IMR-90 (cell line): ENCODE measurements at regions not wholly inside any gene's neighbourhood (a gene's known extent, or its start where the extent isn't known, plus 50 kb on each side); places are given as distances from the start of the nearest gene placed in this dataset.

Experiments
- ATAC-seq: fragments of 200-7000 bp; cut with Tn5 transposase; 2 replicates; pipeline ENCODE4 v1.9.1; 2020; ENCODE audit warnings: low read depth, mild to moderate bottlenecking, moderate library complexity
- BruUV-seq: library from RNA; stranded (reverse); fragments of 400-500 nt; replicated peaks from 2 replicates; lab custom pipeline; 2021; lab: Mats Ljungman, UMichigan
- CTCF ChIA-PET: fragments of 300-600 bp; formaldehyde crosslinking; extraction: SDS; loops from one replicate; lab custom pipeline; 2021; ENCODE audit warnings: antibody characterized with exemption; lab: Yijun Ruan, JAX
- POLR2A ChIA-PET: fragments of 300-600 bp; sonication (Branson Sonifier 250); formaldehyde crosslinking; loops from one replicate; lab custom pipeline; 2022; ENCODE audit warnings: antibody characterized with exemption; ENCODE audit not compliant: unreplicated experiment; lab: Charles Lee
- DNase-seq: peaks from one replicate; pipeline ENCODE4 v3.0.0; 2013
- H2AFZ ChIP-seq: replicated peaks from 2 replicates; pipeline ENCODE3; 2013; ENCODE audit warnings: low read length, mild to moderate bottlenecking; ENCODE audit not compliant: poor library complexity
- H2AK5ac ChIP-seq: 2 replicates; pipeline ENCODE4 v1.6.1; 2013; ENCODE audit warnings: low read depth, low read length, inconsistent platforms
- H2AK9ac ChIP-seq: replicated peaks from 2 replicates; pipeline ENCODE3; 2013; ENCODE audit warnings: mild to moderate bottlenecking, low read depth, low read length, moderate library complexity; ENCODE audit not compliant: poor library complexity
- H2BK120ac ChIP-seq: 2 replicates; pipeline ENCODE4 v1.6.1; 2013; ENCODE audit warnings: low read depth, low read length, inconsistent platforms
- H2BK15ac ChIP-seq: 3 replicates; pipeline ENCODE4 v1.6.1; 2013; ENCODE audit warnings: low read depth, low read length, inconsistent platforms
- H2BK20ac ChIP-seq: 2 replicates; pipeline ENCODE4 v1.6.1; 2013; ENCODE audit warnings: low read depth, mild to moderate bottlenecking, inconsistent platforms, low read length, moderate library complexity
- H2BK5ac ChIP-seq: 2 replicates; pipeline ENCODE4 v1.6.1; 2013; ENCODE audit warnings: mild to moderate bottlenecking, low read depth, low read length, inconsistent platforms; ENCODE audit not compliant: poor library complexity, severe bottlenecking
- H3K14ac ChIP-seq: replicated peaks from 2 replicates; pipeline ENCODE4 v1.6.1; 2013; ENCODE audit warnings: low read depth, low read length, inconsistent platforms
- H3K18ac ChIP-seq: 2 replicates; pipeline ENCODE4 v1.6.1; 2013; ENCODE audit warnings: low read depth, low read length, control low read depth
- H3K23ac ChIP-seq: 2 replicates; pipeline ENCODE4 v1.6.1; 2013; ENCODE audit warnings: low read depth, low read length, inconsistent platforms
- H3K27ac ChIP-seq: 2 replicates; pipeline ENCODE4 v1.5.1; 2013; ENCODE audit warnings: mild to moderate bottlenecking, control low read depth, low read length; ENCODE audit not compliant: insufficient read depth
- H3K27me3 ChIP-seq: 2 replicates; pipeline ENCODE4 v1.6.1; 2013; ENCODE audit warnings: low read length; ENCODE audit not compliant: control insufficient read depth, insufficient read depth
- H3K36me3 ChIP-seq: 2 replicates; pipeline ENCODE4 v1.6.1; 2013; ENCODE audit warnings: low read length, mixed read lengths; ENCODE audit not compliant: control insufficient read depth, insufficient read depth
- H3K4ac ChIP-seq: 2 replicates; pipeline ENCODE4 v1.6.1; 2013; ENCODE audit warnings: low read depth, low read length, inconsistent platforms
- H3K4me1 ChIP-seq: 2 replicates; pipeline ENCODE4 v1.6.1; 2013; ENCODE audit warnings: low read length, mixed read lengths; ENCODE audit not compliant: control insufficient read depth, insufficient read depth
- H3K4me2 ChIP-seq: 2 replicates; pipeline ENCODE4 v1.6.1; 2013; ENCODE audit warnings: low read depth, mild to moderate bottlenecking, control low read depth, low read length, moderate library complexity
- H3K4me3 ChIP-seq: 2 replicates; pipeline ENCODE4 v1.5.1; 2013; ENCODE audit warnings: low read depth, mild to moderate bottlenecking, control low read depth, low read length, moderate library complexity; ENCODE audit not compliant: insufficient read depth
- H3K56ac ChIP-seq: 2 replicates; pipeline ENCODE4 v1.6.1; 2013; ENCODE audit warnings: low read length, inconsistent platforms; ENCODE audit not compliant: insufficient read depth; ENCODE audit errors: extremely low read depth
- H3K79me1 ChIP-seq, 2 experiments: 2 replicates each; pipeline ENCODE4 v1.6.1; 2013; ENCODE audit warnings: low read length in 2 of 2, inconsistent platforms in 1 of 2, low read depth in 1 of 2
- H3K9ac ChIP-seq: 2 replicates; pipeline ENCODE4 v1.6.1; 2013; ENCODE audit warnings: low read depth, low read length, control low read depth
- H3K9me1 ChIP-seq: 2 replicates; pipeline ENCODE4 v1.6.1; 2013; ENCODE audit warnings: low read length, inconsistent platforms; ENCODE audit not compliant: insufficient read depth
- H3K9me3 ChIP-seq: 2 replicates; pipeline ENCODE4 v1.6.1; 2013; ENCODE audit warnings: low read length; ENCODE audit not compliant: control insufficient read depth, insufficient read depth
- H4K20me1 ChIP-seq: 2 replicates; pipeline ENCODE4 v1.6.1; 2013; ENCODE audit warnings: low read length, inconsistent platforms; ENCODE audit not compliant: insufficient read depth
- H4K5ac ChIP-seq: 2 replicates; pipeline ENCODE4 v1.6.1; 2013; ENCODE audit warnings: mild to moderate bottlenecking, low read depth, low read length, control low read depth
- H4K8ac ChIP-seq, 2 experiments: 2 replicates each; pipeline ENCODE4 v1.6.1; 2013; ENCODE audit warnings: low read depth in 2 of 2, low read length in 2 of 2, control low read depth in 1 of 2, inconsistent platforms in 1 of 2
- H4K91ac ChIP-seq: 2 replicates; pipeline ENCODE4 v1.6.1; 2013; ENCODE audit warnings: low read depth, low read length, inconsistent platforms; ENCODE audit not compliant: insufficient read depth
- BHLHE40 ChIP-seq: fragments of 150-350 bp; IDR thresholded peaks from 2 replicates; pipeline ENCODE4 v1.6.1; 2016; ENCODE audit warnings: mild to moderate bottlenecking, low read depth, low read length
- CEBPB ChIP-seq: IDR thresholded peaks from 2 replicates; pipeline ENCODE4 v1.6.1; 2012; ENCODE audit warnings: low read depth, low read length, improper control_type of control experiment
- FOS ChIP-seq: fragments of 150-350 bp; IDR thresholded peaks from 2 replicates; pipeline ENCODE4 v1.6.1; 2016; ENCODE audit warnings: low read depth, low read length
- MAFK ChIP-seq: IDR thresholded peaks from 2 replicates; pipeline ENCODE4 v1.6.1; 2012; ENCODE audit warnings: low read depth, low read length, improper control_type of control experiment
- MAZ ChIP-seq: IDR thresholded peaks from 2 replicates; pipeline ENCODE4 v1.6.1; 2012; ENCODE audit warnings: low read depth, mild to moderate bottlenecking, low read length, improper control_type of control experiment, moderate library complexity, borderline replicate concordance
- MXI1 ChIP-seq: IDR thresholded peaks from 2 replicates; pipeline ENCODE4 v1.6.1; 2012; ENCODE audit warnings: low read depth, mild to moderate bottlenecking, low read length, moderate library complexity, borderline replicate concordance
- NFE2L2 ChIP-seq: fragments of 150-350 bp; IDR thresholded peaks from 2 replicates; pipeline ENCODE4 v1.6.1; 2016; ENCODE audit warnings: low read depth, mild to moderate bottlenecking, low read length
- POLR2A ChIP-seq: IDR thresholded peaks from 2 replicates; pipeline ENCODE4 v1.6.1; 2012; ENCODE audit warnings: mild to moderate bottlenecking, low read depth, low read length
- RAD21 ChIP-seq: IDR thresholded peaks from 2 replicates; pipeline ENCODE4 v1.6.1; 2012; ENCODE audit warnings: low read length, improper control_type of control experiment
- RCOR1 ChIP-seq: IDR thresholded peaks from 2 replicates; pipeline ENCODE4 v1.6.1; 2012; ENCODE audit warnings: mild to moderate bottlenecking, low read length, improper control_type of control experiment; ENCODE audit not compliant: insufficient replicate concordance
- RFX5 ChIP-seq: IDR thresholded peaks from 2 replicates; pipeline ENCODE4 v1.8.0; 2012; ENCODE audit warnings: low read depth, mild to moderate bottlenecking, low read length, moderate library complexity
- SMC3 ChIP-seq: fragments of 150-350 bp; IDR thresholded peaks from 2 replicates; pipeline ENCODE4 v1.6.1; 2016; ENCODE audit warnings: low read depth, mild to moderate bottlenecking, antibody characterized with exemption, low read length, moderate library complexity
- WGBS, 2 experiments: methylation state at CpG; one replicate each; pipeline versions ENCODE4 v1.1.5 to v1.1.7; 2013; ENCODE audit warnings: missing lambda C conversion rate in 2 of 2; ENCODE audit not compliant: insufficient read length in 1 of 2; ENCODE audit errors: extremely low coverage in 2 of 2; 5-methylcytosine and 5-hydroxymethylcytosine counted together
- dilution Hi-C: fragments of 300-500 bp; cut with HindIII; formaldehyde crosslinking; loops from one replicate; pipeline ENCODE4 v1.14.3; 2018; ENCODE audit warnings: low sequenced_read_pairs; ENCODE audit not compliant: unreplicated experiment
- in situ Hi-C: fragments of 300-500 bp; cut with MboI; formaldehyde crosslinking; loops from 3 replicates; pipeline ENCODE4 v1.14.3; 2019; ENCODE audit warnings: low sequenced_read_pairs, inconsistent platforms, mixed read lengths
- intact Hi-C: fragments of 100-400 bp; cut with micrococcal nuclease; formaldehyde crosslinking; loops from 2 replicates; pipeline ENCODE4 v1.10.0; 2022
- TF ChIP-seq, protein P1 (sequence below): fragments of 150-350 bp; IDR thresholded peaks from 2 replicates; pipeline ENCODE4 v1.6.1; 2016; ENCODE audit warnings: low read depth, mild to moderate bottlenecking, low read length, moderate library complexity, borderline replicate concordance
- TF ChIP-seq, protein P2 (sequence below): conservative IDR thresholded peaks from 2 replicates; pipeline ENCODE4 v1.5.1; 2012; ENCODE audit warnings: mild to moderate bottlenecking, low read depth, low read length, improper control_type of control experiment
- TF ChIP-seq, protein P3 (sequence below): fragments of 150-350 bp; IDR thresholded peaks from 2 replicates; pipeline ENCODE4 v1.6.1; 2017; ENCODE audit warnings: mild to moderate bottlenecking, antibody characterized with exemption, low read length, low read depth

GRCh38 chr2:195575879-195576401 is 81.1 kb upstream of the SLC39A10 start:
- H4K91ac ChIP-seq: peak overlapping the region; percentile 69
- in situ Hi-C loops: no loop called here
- H3K56ac ChIP-seq: no peak overlapping the region
- BruUV-seq: no TSS peak
- H2AK9ac ChIP-seq: no peak overlapping the region
- H2BK15ac ChIP-seq: peak overlapping the region; percentile 79; the same call in 1 of the 3 replicates
- POLR2A ChIA-PET: interaction anchor here (1.2 kb wide), 1 partner anchor 81 kb away, joined by 6 read pairs; the partner anchor contains the start of gene SLC39A10
- peak overlapping the region; percentile 85 for H2BK20ac ChIP-seq
- peak overlapping the region; percentile 60 for H3K9ac ChIP-seq
- H3K79me1 ChIP-seq: no peaks in the 10 kb centered on the region
- intact Hi-C loops: no loop called here
- peak overlapping the region; percentile 5; the same call in 1 of the 2 replicates for H3K18ac ChIP-seq
- H3K27ac ChIP-seq: peak overlapping the region; percentile 72
- H3K4me3 ChIP-seq: no peak overlapping the region
- no peak overlapping the region for H2AFZ ChIP-seq
- 0 out of 2 replicates have a peak overlapping the region, but pooled peaks have one; percentile 1 for H4K5ac ChIP-seq
- WGBS, 2 experiments: 50% methylated on average over 1 of the region's 4 CpGs; no CpG with 5 or more reads in 1 of the 2 experiments
- DNase-seq (peak; percentile 92), ATAC-seq (peak; percentile 30)
- no peaks in the 10 kb centered on the region for H3K36me3 ChIP-seq
- dilution Hi-C loops: no loop called here
- H3K4ac ChIP-seq: peak overlapping the region; percentile 59; the same call in 1 of the 2 replicates
- peak overlapping the region; percentile 74 for H2AK5ac ChIP-seq
- CTCF ChIA-PET: interaction anchor here (0.5 to 1.8 kb wide), 6 partner anchors 9 to 84 kb away, joined by 3 to 8 read pairs (median 4); no protein-coding TSS in a partner anchor
- H3K9me1 ChIP-seq: peaks cover 2% of the 10 kb centered on the region; the same call in 1 of the 2 replicates
- no peak overlapping the region for H3K14ac ChIP-seq
- peak overlapping the region in 1 of 2 experiments; percentile 37; a peak in 3 of 4 replicates for H4K8ac ChIP-seq
- H3K4me1 ChIP-seq: peaks cover 11% of the 10 kb centered on the region
- H2BK5ac ChIP-seq: peak overlapping the region; percentile 51
- peak overlapping the region; percentile 85 for H2BK120ac ChIP-seq
- no peaks in the 10 kb centered on the region for H3K27me3 ChIP-seq
- H3K23ac ChIP-seq: 0 out of 2 replicates have a peak overlapping the region, but pooled peaks have one; percentile 4
- H4K20me1 ChIP-seq: no peaks in the 10 kb centered on the region
- peak overlapping the region; percentile 4; the same call in 1 of the 2 replicates for H3K4me2 ChIP-seq
- no peaks in the 10 kb centered on the region for H3K9me3 ChIP-seq
- no peak for TF ChIP-seq RFX5
- TF ChIP-seq POLR2A: no peak
- TF ChIP-seq, protein P1, sequence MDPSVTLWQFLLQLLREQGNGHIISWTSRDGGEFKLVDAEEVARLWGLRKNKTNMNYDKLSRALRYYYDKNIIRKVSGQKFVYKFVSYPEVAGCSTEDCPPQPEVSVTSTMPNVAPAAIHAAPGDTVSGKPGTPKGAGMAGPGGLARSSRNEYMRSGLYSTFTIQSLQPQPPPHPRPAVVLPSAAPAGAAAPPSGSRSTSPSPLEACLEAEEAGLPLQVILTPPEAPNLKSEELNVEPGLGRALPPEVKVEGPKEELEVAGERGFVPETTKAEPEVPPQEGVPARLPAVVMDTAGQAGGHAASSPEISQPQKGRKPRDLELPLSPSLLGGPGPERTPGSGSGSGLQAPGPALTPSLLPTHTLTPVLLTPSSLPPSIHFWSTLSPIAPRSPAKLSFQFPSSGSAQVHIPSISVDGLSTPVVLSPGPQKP: no peak
- no peak for TF ChIP-seq RCOR1
- TF ChIP-seq RAD21: no peak
- TF ChIP-seq NFE2L2: no peak
- TF ChIP-seq MAZ: no peak
- TF ChIP-seq, protein P2, sequence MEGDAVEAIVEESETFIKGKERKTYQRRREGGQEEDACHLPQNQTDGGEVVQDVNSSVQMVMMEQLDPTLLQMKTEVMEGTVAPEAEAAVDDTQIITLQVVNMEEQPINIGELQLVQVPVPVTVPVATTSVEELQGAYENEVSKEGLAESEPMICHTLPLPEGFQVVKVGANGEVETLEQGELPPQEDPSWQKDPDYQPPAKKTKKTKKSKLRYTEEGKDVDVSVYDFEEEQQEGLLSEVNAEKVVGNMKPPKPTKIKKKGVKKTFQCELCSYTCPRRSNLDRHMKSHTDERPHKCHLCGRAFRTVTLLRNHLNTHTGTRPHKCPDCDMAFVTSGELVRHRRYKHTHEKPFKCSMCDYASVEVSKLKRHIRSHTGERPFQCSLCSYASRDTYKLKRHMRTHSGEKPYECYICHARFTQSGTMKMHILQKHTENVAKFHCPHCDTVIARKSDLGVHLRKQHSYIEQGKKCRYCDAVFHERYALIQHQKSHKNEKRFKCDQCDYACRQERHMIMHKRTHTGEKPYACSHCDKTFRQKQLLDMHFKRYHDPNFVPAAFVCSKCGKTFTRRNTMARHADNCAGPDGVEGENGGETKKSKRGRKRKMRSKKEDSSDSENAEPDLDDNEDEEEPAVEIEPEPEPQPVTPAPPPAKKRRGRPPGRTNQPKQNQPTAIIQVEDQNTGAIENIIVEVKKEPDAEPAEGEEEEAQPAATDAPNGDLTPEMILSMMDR: 0 out of 2 replicates have a peak, but pooled peaks have one; percentile 1
- TF ChIP-seq MAFK: no peak
- no peak for TF ChIP-seq BHLHE40
- peak; percentile 99 for TF ChIP-seq CEBPB
- TF ChIP-seq, protein P3, sequence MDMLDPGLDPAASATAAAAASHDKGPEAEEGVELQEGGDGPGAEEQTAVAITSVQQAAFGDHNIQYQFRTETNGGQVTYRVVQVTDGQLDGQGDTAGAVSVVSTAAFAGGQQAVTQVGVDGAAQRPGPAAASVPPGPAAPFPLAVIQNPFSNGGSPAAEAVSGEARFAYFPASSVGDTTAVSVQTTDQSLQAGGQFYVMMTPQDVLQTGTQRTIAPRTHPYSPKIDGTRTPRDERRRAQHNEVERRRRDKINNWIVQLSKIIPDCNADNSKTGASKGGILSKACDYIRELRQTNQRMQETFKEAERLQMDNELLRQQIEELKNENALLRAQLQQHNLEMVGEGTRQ: no peak
- TF ChIP-seq SMC3: no peak
- TF ChIP-seq FOS: peak; percentile 57; the same call in 1 of the 2 replicates
- no peak for TF ChIP-seq MXI1
